GM21447 (cell line): ENCODE measurements at regions not wholly inside any gene's neighbourhood (a gene's known extent, or its start where the extent isn't known, plus 50 kb on each side); places are given as distances from the start of the nearest gene placed in this dataset.
"Not testable (repeated sequence)": the region's sequence is repeated elsewhere in the genome, so short reads cannot be mapped to it uniquely, and the experiment has no call there.

Experiments used
- ATAC-seq: cut with Tn5 transposase; IDR thresholded peaks from one replicate; pipeline ENCODE4 v1.9.1; 2021; ENCODE audit not compliant: unreplicated experiment

DNA sequence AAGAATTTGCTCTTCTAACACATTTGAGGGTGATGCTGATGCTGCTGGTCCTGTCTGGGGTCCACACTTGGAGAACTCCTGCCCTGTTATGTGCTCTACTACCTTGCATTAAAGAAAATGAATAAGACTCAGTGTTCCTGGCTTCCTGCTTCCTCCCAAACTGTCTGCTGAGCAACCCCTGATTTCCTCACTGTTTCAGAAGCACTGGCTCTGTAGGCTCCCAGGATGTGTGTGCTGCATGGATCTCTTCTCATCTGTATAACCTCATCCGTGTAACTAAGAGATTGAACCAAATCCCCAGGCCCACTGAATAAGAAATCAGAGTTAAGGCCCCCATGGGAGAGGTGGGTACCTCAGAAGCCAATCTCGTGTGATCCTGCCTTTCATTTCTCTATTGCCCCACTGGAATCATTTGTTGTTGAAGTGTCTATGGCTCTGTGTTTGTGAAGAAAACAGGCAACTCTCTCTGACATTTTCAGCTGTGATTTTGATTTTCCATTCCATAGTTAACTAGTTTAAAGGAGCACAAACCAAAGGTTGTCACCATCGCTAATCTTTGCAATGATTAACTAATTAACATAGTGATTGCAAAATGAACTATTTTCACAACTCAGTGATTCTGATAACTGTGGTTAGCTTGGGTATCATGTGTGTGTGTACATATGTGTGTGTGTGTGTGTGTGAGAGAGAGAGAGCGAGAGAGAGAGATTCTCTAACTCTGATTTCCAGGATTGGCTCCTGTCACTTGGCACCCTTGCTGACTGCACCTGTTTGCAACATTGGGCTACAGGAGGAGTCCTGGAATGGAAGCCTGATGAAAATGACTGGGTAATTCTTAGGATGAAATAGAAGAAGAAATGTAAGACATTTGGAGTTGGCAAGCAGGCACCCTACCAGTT lies 196.2 kb downstream of the SLC38A4 start:
- no peak for ATAC-seq

DNA sequence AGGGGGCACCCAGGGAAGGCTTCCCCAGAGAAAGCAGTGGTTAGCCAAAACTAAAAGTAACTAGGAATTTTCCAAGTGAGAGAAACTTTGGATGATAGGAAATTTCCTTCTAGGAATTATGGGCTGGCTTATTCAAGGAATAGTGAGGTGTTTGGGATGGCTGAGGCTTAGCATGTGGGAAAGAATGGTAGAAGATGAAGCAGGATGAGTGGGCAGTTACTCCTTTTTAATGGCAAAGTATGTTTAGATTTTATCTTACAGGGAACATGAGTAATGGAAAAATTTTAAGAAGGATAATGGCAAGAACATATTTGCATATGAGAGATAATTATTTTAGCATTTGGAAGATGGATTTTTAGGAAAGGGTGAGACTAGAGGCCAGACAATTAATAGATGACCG lies 197.6 kb downstream of the SLC38A4 start:
- ATAC-seq, result no peak

DNA sequence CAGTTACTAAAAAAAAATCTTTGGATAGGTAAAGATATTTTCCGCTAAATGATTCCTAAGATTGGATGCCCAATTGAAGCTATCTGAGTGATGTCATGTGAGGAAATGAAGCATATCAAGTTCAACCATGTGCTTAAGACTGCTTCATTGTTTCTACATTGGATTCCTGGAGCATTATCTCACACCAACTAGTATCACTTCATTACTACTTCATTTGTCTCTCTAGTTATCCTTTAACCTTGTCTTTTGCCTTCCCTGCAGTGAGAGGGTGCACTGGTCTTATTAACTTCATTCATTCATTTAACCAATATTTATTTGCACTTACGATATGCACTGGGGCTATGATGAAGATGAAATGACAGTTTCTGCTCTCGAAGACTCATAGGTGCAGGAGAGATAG lies 198.1 kb downstream of the SLC38A4 start:
- no peak for ATAC-seq

DNA sequence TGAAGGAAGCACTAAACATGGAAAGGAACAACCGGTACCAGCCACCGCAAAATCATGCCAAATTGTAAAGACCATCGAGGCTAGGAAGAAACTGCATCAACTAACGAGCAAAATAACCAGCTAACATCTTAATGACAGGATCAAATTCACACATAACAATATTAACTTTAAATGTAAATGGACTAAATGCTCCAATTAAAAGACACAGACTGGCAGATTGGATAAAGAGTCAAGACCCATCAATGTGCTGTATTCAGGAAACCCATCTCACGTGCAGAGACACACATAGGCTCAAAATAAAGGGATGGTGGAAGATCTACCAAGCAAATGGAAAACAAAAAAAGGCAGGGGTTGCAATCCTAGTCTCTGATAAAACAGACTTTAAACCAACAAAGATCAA lies 206.3 kb downstream of the SLC38A4 start:
- ATAC-seq, result not testable (repeated sequence)

DNA sequence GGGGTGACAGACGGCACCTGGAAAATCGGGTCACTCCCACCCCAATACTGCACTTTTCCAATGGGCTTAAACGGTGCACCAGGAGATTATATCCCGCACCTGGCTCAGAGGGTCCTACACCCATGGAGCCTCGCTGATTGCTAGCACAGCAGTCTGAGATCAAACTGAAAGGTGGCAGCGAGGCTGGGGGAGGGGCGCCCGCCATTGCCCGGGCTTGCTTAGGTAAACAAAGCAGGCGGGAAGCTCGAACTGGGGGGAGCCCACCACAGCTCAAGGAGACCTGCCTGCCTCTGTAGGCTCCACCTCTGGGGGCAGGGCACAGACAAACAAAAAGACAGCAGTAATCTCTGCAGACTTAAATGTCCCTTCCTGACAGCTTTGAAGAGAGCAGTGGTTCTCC lies 208.1 kb downstream of the SLC38A4 start:
- ATAC-seq, result not testable (repeated sequence)

DNA sequence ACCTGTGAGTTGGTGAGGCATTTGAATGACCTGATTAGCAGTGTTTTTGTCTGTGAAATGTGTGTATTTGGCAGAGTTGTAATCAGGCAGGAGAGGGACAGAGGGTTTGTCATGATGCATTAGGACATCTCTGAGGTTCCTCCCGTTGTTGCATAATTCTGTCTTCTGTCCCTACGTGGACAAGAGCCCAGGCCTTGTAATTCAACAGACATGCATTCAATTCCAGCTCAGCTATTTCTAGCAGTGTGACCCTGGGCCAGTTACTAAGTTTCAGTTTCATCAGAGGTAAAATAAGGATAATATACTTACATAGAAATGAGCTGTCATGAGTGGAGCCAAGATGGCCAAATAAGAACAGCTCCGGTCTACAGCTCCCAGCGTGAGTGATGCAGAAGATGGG lies 208.6 kb downstream of the SLC38A4 start:
- ATAC-seq, result no peak

DNA sequence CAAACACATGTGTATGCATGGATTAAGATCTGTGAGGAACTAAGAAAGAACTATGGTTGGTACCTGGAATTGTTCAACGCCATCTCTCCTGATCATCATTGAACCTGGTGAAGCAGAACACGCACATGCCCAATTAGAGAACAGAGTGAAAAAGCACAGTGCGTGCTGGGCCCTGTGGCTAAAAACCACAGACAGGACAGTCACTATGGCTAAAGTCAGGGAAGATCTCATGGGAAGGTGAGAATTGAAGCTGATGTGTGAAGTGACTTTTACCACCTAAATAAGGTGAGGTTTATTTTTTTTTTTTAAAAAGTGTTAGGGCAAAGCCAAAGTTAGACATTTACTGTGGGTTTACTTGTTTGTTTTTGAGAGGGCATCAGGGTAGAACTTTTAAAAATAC lies 215.0 kb downstream of the SLC38A4 start:
- ATAC-seq, result no peak

DNA sequence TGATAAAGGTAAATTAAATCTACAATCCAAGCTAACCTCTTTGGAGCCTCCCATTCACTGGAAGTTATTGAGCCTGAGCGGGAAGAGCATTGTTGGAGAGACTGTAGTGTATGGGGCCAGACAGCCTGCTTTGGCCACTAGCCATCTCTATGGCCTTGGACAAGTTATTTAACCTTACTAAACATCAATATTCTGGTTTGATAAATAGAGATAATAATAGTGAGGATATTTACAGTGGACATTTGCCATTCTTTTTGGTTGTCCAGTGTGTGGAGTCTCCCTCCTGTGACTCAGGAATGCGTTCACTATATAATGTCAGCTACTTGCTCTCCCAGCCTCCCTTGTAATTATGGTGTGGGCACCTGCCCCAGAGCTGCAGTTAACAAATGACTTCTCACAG lies 216.1 kb downstream of the SLC38A4 start:
- no peak for ATAC-seq

DNA sequence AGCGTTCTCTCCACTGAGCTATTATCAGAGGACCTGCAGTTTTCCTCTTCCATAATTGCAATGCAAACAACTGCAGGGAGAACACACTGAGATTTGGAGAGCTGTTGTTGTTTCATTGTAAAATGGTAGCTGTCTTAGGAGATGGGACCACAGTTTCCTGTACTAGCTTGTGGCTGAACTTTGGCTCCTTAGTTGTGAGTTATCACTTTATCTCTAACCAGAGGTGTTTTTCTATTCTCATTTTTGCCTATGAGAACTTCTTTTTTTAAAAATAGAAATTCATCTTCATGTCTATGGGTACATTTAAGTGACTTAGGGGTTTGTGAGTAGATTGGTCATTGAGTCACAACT lies 216.5 kb downstream of the SLC38A4 start:
- no peak for ATAC-seq

DNA sequence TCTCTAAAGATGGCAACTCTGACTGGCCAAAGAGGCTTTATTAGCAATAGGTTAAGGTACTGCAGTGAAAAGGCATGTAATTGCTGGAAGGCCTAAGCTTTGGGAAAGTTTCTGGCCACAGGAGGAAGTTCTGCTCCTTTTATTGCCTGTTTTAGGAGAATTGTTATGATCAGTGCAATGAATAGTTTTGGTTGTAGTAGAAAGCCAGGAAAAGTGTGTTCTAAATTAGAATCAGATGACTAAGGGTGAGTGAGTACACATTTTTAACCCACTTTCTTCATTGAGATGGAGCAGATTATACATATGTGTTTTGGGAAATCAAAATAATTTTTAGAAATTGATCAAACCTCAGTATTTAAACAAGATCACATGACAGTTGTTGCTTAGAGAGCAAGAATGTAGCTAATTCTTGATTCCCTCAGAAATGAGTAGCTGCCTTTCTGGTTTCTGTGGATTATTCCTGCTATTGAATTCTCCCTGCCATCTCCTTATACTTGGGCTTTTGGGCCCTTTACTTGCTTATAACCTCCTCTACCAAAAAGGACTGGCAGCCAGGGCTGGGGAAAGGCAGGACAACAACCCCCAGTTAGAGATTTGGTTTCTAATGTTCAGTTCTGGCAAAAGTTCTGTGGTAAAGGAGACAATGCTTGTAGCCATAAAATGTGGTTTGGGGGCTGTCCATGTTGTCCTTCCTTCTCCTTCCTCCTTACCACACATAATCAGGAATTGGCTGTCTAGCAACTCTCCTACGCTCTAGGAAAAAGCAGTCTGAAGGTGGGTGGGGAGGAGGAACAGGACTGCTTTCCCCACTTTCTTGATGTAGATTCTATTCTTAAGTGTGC lies 217.1 kb downstream of the SLC38A4 start:
- ATAC-seq, result no peak

DNA sequence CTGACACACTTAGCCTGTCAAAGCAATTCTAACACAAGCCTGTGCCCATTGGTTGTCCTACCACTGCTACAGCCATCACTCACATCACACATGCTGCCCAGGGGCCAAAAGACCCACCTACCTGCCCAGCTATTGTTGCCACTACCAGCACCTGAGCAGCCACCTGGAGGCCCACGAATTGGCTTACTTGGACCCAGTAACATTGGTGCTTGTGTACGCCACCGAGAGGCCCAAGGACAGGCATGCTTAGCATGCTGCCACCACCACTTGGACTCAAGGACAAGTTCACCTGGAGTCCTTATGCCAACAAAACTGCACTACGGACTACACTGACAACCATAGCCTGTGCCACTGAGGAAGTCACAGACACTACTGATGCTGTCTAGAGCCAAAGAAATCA lies 221.1 kb downstream of the SLC38A4 start:
- ATAC-seq, result no peak

DNA sequence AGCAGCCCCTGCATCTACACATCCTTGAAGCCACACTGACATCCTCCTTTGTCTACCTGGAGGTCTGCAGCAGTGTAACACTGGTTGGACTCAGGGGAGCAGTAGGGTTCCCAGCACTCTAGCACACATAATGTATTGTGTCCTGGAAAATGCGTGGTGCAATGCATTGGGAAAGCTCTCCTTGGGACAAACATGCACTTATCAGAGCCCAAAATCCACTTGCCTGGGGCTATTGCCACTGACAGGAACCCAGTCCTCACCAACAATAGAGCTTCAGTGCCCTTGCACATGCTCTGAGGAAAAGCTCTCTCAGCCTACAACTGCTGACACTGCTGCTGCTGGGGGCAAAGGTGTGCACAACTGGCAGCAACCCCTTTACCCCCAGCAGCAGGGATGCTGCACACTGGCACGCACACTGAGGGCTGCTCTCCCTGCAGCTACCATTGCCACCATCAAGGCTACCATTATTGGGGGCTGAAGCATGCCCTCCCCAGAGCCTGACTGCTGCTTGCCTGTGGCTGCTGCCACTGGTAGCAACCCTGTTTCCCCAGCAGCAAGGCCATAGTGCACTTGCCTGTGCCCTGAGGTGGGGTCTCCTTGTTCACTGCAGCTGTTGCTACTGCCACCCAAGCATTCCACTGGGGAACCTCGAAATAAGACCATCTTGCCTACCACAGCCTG lies 221.9 kb downstream of the SLC38A4 start:
- ATAC-seq, result no peak

DNA sequence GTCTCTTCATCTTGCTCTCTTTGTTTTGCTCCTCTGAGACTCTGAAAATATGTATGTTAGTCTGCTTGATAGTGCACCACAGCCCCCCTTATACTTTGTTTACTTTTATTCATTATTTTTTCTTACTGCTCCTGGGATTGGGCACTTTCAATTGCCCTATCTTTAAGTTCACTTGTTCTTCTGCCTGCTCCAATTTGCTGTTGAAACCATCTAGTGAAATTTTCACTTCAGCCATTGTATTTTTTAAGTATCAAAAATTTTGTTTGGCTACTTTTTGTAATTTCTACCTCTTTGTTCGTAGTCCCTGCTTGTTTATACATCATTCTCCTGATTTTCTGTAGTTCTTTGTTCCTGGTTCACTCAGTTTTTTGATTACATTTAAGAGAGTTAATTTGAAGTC lies 223.3 kb downstream of the SLC38A4 start:
- no peak for ATAC-seq

DNA sequence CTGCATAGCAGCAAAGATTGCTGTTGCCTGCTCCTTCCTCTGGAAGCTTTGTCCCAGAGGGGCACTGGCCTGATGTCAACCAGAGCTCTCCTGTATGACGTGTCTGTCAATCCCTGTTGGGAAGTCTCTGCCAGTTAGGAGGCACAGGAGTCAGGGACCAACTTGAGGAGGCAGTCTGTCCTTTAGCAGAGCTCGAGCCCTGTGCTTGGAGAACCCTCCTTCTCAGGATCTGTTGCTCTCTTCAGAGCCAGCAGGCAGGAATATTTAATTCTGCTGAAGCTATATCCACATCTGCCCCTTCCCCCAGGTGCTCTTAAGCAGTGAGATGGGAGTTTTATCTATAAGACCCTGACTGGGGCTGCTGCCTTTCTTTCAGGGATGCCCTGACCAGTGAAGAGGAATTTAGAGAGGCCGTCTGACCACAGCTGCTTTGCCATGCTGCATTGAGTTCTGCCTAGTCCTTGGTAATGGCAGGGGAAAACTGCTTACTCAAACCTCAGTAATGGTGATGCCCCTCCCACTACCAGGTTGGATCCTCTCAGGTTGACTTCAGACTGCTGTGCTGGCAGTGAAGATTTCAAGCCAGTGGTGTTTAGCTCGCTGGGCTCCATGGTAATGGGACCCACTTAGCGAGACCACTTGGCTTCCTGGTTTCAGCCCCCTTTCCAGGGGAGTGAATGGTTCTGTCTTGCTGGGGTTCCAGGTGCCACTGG lies 218.6 kb upstream of the SLC38A2 start:
- ATAC-seq, result no peak

DNA sequence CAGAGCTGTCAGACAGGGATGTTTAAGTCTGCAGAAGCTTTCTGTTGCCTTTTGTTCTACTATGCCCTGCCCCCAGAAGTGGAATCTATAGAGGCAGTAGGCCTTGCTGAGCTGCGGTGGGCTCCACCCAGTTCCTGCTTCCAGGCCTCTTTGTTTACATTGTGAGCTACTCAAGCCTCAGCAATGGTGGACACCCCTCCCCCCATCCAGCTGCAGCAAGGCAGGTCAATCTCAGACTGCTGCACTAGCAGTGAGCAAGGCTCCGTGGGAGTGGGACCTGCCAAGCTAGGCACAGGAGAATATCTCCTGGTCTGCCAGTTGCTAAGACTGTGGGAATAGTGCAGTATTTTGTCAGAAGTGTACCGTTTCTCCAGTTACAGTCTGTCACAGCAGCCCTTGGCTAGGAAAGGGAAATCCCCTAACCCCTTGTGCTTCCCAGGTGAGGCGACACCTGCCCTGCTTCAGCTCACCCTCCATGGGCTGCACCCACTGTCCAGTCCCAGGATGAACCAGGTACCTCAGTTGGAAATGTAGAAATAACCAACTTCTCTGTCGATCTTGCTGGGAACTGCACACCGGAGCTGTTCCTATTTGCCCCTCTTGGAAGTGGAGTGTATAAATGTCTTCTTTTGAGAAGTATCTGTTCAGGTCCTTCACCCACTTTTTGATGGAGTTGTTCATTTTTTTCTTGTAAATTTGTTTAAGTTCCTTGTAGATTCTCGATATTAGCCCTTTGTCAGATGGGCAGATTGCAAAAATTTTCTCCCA lies 213.5 kb upstream of the SLC38A2 start:
- ATAC-seq, result no peak

DNA sequence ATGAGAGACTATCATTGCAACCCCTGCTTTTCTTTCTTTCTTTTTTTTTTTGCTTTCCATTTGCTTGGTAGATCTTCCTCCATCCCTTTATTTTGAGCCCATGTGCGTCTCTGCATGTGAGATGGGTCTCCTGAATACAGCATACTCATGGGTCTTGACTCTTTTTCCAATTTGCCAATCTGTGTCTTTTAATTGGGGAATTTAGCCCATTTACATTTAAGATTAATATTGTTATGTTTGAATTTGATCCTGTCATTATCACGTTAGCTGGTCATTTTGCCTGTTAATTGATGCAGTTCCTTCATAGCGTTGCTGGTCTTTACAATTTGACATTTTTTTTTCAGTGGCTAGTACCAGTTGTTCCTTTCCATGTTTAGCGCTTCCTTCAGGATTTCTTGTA lies 211.5 kb upstream of the SLC38A2 start:
- not testable (repeated sequence) for ATAC-seq

DNA sequence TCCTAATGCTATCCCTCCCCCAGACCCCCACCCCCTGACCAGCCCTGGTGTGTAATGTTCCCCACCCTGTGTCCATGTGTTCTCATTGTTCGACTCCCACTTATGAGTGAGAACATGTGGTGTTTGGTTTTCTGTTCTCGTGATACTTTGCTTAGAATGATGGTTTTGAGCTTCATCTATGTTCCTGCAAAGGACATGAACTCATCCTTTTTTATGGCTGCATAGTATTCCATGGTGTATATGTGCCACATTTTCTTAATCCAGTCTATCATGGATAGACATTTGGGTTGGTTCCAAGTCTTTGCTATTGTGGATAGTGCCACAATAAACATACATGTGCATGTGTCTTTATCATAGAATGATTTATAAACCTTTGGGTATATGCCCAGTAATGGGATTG lies 209.4 kb upstream of the SLC38A2 start:
- ATAC-seq, result not testable (repeated sequence)

DNA sequence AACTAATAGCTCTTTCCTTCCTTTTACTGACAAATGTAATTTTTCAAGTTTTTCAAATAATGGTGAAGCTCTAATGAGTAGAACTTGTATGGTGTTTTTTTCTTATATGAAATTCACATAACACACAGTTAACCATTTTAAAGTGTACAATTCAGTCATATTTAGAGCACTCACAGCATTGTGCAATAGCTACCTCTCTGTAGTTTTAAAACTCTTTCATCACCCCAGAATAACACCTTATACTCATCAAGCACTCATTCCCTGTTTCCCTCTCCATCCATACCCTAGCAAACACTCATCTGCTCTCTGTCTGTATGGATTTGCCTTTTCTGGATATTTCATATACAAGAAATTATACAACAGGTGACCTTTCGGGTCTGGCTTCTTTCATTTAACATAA lies 207.9 kb upstream of the SLC38A2 start:
- no peak for ATAC-seq

DNA sequence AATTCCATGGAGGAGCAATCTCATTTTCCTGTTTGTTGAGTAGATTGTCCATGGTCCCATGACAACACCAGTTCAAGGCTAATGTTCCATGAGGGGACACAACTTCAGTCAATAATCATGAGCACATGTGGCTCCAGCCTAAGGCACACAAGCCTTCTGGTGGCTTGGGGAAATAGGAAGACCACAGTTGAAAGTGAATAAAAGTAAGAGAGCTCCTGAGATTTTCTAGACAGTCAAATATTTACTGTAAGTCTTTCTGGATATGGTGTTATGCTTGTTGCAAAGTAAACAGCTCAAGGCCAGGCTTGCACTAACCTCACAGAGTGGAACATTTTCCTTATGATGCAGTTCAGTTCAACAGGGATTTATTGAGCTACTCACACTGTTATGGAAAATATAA lies 206.9 kb upstream of the SLC38A2 start:
- ATAC-seq, result no peak
